H1 (cell line): ENCODE measurements at regions not wholly inside any gene's neighbourhood (a gene's known extent, or its start where the extent isn't known, plus 50 kb on each side); places are given as distances from the start of the nearest gene placed in this dataset.

Source experiments
- CTCF ChIA-PET: fragments of 300-600 bp; sonication (Branson Sonifier 250); formaldehyde crosslinking; loops from one replicate; lab custom pipeline; 2021; ENCODE audit not compliant: partially characterized antibody; lab: Charles Lee
- POLR2A ChIA-PET: fragments of 300-600 bp; sonication (Branson Sonifier 250); formaldehyde crosslinking; loops from one replicate; lab custom pipeline; 2021; ENCODE audit warnings: inconsistent platforms; ENCODE audit not compliant: partially characterized antibody; lab: Charles Lee
- DNase-seq, 2 experiments: peaks; one replicate each; pipeline versions ENCODE4 v3.0.0 to v3.0.0-alpha.2; 2010 to 2022; ENCODE audit warnings: low spot score in 2 of 2, low read depth in 1 of 2, mixed read lengths in 1 of 2
- FAIRE-seq: peaks from 2 replicates; lab custom pipeline; 2011; peaks lifted over from hg19 to GRCh38; lab: Jason Lieb, UNC
- H2AFZ ChIP-seq: 2 replicates; pipeline ENCODE4 v1.8.1; 2012; ENCODE audit warnings: low read length, inconsistent platforms
- H2AK5ac ChIP-seq: 2 replicates; pipeline ENCODE4 v1.6.1; 2013; ENCODE audit warnings: low read depth, low read length
- H2BK120ac ChIP-seq: replicated peaks from 2 replicates; pipeline ENCODE3; 2013; ENCODE audit warnings: low read depth, low read length, inconsistent platforms
- H2BK12ac ChIP-seq: 2 replicates; pipeline ENCODE4 v1.6.1; 2013; ENCODE audit warnings: low read depth, low read length
- H2BK15ac ChIP-seq: 2 replicates; pipeline ENCODE4 v1.6.1; 2013; ENCODE audit warnings: low read length
- H2BK20ac ChIP-seq: 2 replicates; pipeline ENCODE4 v1.6.1; 2013; ENCODE audit warnings: low read length
- H2BK5ac ChIP-seq: 2 replicates; pipeline ENCODE4 v1.6.1; 2013; ENCODE audit warnings: low read depth, low read length
- H3K14ac ChIP-seq: 2 replicates; pipeline ENCODE4 v1.6.1; 2013; ENCODE audit warnings: inconsistent platforms; ENCODE audit not compliant: insufficient read length
- H3K18ac ChIP-seq: 2 replicates; pipeline ENCODE4 v1.6.1; 2013; ENCODE audit warnings: low read length; ENCODE audit errors: extremely low read depth
- H3K23ac ChIP-seq: 2 replicates; pipeline ENCODE4 v1.6.1; 2013; ENCODE audit warnings: inconsistent platforms; ENCODE audit not compliant: insufficient read length
- H3K23me2 ChIP-seq: 2 replicates; pipeline ENCODE4 v1.6.1; 2013; ENCODE audit warnings: low read depth, low read length
- H3K27ac ChIP-seq: 2 replicates; pipeline ENCODE4 v1.6.1; 2011; ENCODE audit warnings: low read depth, low read length, inconsistent platforms
- H3K27me3 ChIP-seq, 4 experiments: replicated peaks in 1 of 4; 1 replicate in 1 of 4; 2 replicates in 3 of 4; pipeline versions ENCODE4 v1.6.1 to v1.8.1; 2011 to 2013; ENCODE audit warnings: low read length in 3 of 4, mild to moderate bottlenecking in 3 of 4, inconsistent platforms in 2 of 4, mixed read lengths in 2 of 4, moderate library complexity in 1 of 4; ENCODE audit not compliant: control insufficient read depth in 3 of 4, insufficient read depth in 3 of 4; ENCODE audit errors: extremely low read depth in 1 of 4
- H3K36me3 ChIP-seq, 4 experiments: 2 replicates each; pipeline versions ENCODE4 v1.6.1 to v1.8.1; 2011 to 2013; ENCODE audit warnings: mild to moderate bottlenecking in 4 of 4, low read length in 3 of 4, moderate library complexity in 2 of 4, control low read depth in 1 of 4, inconsistent platforms in 1 of 4; ENCODE audit not compliant: insufficient read depth in 4 of 4, control insufficient read depth in 2 of 4
- H3K4ac ChIP-seq: replicated peaks from 2 replicates; pipeline ENCODE3; 2013; ENCODE audit warnings: low read length, low read depth, mixed read lengths, inconsistent platforms; ENCODE audit not compliant: insufficient read length
- H3K4me1 ChIP-seq, 4 experiments: replicated peaks in 1 of 4; 1 replicate in 1 of 4; 2 replicates in 3 of 4; pipeline versions ENCODE4 v1.6.1 to v1.8.1; 2011 to 2013; ENCODE audit warnings: low read length in 3 of 4, inconsistent platforms in 2 of 4, mixed read lengths in 1 of 4; ENCODE audit not compliant: insufficient read depth in 4 of 4, control insufficient read depth in 3 of 4
- H3K4me2 ChIP-seq, 2 experiments: 2 replicates each; pipeline versions ENCODE4 v1.6.1 to v1.8.1; 2011 to 2013; ENCODE audit warnings: low read depth in 2 of 2, low read length in 2 of 2, control low read depth in 1 of 2, inconsistent platforms in 1 of 2, mild to moderate bottlenecking in 1 of 2; ENCODE audit not compliant: insufficient read depth in 1 of 2
- H3K4me3 ChIP-seq, 4 experiments: fragments of 200-600, 300-600 bp in 1 of 4; sonication (generic), shearing (Covaris generic), sonication (Bioruptor Twin) in 1 of 4; 2 replicates each; pipeline versions ENCODE4 v1.5.1 to v1.8.1; 2011 to 2016; ENCODE audit warnings: low read length in 4 of 4, low read depth in 3 of 4, control low read depth in 2 of 4, inconsistent platforms in 2 of 4, mild to moderate bottlenecking in 2 of 4, mixed read lengths in 1 of 4, moderate library complexity in 1 of 4; ENCODE audit not compliant: insufficient read depth in 2 of 4; ENCODE audit errors: extremely low read depth in 1 of 4
- H3K56ac ChIP-seq: replicated peaks from 2 replicates; pipeline ENCODE3; 2013; ENCODE audit warnings: low read depth, mild to moderate bottlenecking, mixed read lengths, low read length, inconsistent platforms; ENCODE audit not compliant: insufficient read length
- H3K79me1 ChIP-seq: 2 replicates; pipeline ENCODE4 v1.6.1; 2013; ENCODE audit warnings: low read depth, low read length, control low read depth
- H3K79me2 ChIP-seq, 2 experiments: 2 replicates each; pipeline versions ENCODE4 v1.6.1 to v1.8.1; 2012 to 2013; ENCODE audit warnings: low read length in 2 of 2, mild to moderate bottlenecking in 2 of 2, inconsistent platforms in 1 of 2; ENCODE audit not compliant: insufficient read depth in 2 of 2, control insufficient read depth in 1 of 2
- H3K9ac ChIP-seq, 4 experiments: replicated peaks in 1 of 4; 1 replicate in 1 of 4; 2 replicates in 3 of 4; pipeline versions ENCODE4 v1.6.1 to v1.8.1; 2011 to 2013; ENCODE audit warnings: low read depth in 3 of 4, low read length in 3 of 4, control low read depth in 2 of 4, mild to moderate bottlenecking in 2 of 4, moderate library complexity in 2 of 4, inconsistent platforms in 1 of 4; ENCODE audit errors: extremely low read depth in 1 of 4
- H3K9me3 ChIP-seq, 2 experiments: 2 replicates each; pipeline versions ENCODE4 v1.6.1 to v1.8.1; 2012 to 2013; ENCODE audit warnings: mild to moderate bottlenecking in 2 of 2, moderate library complexity in 2 of 2, control low read depth in 1 of 2, inconsistent platforms in 1 of 2, low read depth in 1 of 2, low read length in 1 of 2, mixed read lengths in 1 of 2; ENCODE audit not compliant: insufficient read depth in 2 of 2
- H4K20me1 ChIP-seq, 2 experiments: replicated peaks in 1 of 2; 2 replicates each; pipeline versions ENCODE3 to v1.8.1; 2011 to 2013; ENCODE audit warnings: inconsistent platforms in 2 of 2, low read length in 2 of 2, mild to moderate bottlenecking in 1 of 2; ENCODE audit not compliant: insufficient read depth in 2 of 2, control insufficient read depth in 1 of 2
- H4K5ac ChIP-seq: 2 replicates; pipeline ENCODE4 v1.6.1; 2013; ENCODE audit warnings: low read length, low read depth, mixed read lengths, inconsistent platforms; ENCODE audit not compliant: insufficient read length
- H4K8ac ChIP-seq: 2 replicates; pipeline ENCODE4 v1.8.0; 2013; ENCODE audit warnings: mild to moderate bottlenecking, moderate library complexity, low read length, inconsistent platforms; ENCODE audit not compliant: insufficient read depth; ENCODE audit errors: extremely low read depth
- H4K91ac ChIP-seq: replicated peaks from 2 replicates; pipeline ENCODE3; 2013; ENCODE audit warnings: low read length, mixed read lengths, inconsistent platforms; ENCODE audit not compliant: insufficient read length
- BRCA1 ChIP-seq: IDR thresholded peaks from 2 replicates; pipeline ENCODE4 v1.6.1; 2012; ENCODE audit warnings: low read depth, low read length, improper control_type of control experiment
- EGR1 ChIP-seq: IDR thresholded peaks from 2 replicates; pipeline ENCODE4 v1.6.1; 2011; ENCODE audit warnings: low read depth, low read length, borderline replicate concordance
- FOSL1 ChIP-seq: IDR thresholded peaks from 2 replicates; pipeline ENCODE4 v1.6.1; 2011; ENCODE audit warnings: mild to moderate bottlenecking, low read depth, low read length, moderate library complexity; ENCODE audit not compliant: insufficient read depth
- RXRA ChIP-seq: IDR thresholded peaks from 2 replicates; pipeline ENCODE4 v1.6.1; 2011; ENCODE audit warnings: low read depth, mild to moderate bottlenecking, low read length, moderate library complexity; ENCODE audit not compliant: insufficient read depth
- TEAD4 ChIP-seq: IDR thresholded peaks from 2 replicates; pipeline ENCODE4 v1.6.1; 2012; ENCODE audit warnings: low read depth, low read length, inconsistent platforms, mixed read lengths
- USF2 ChIP-seq: IDR thresholded peaks from 2 replicates; pipeline ENCODE4 v1.6.1; 2011; ENCODE audit warnings: low read length, improper control_type of control experiment
- WGBS, 2 experiments: shearing (Covaris generic) in 1 of 2; methylation state at CpG; one replicate each; pipeline versions ENCODE4 v1.1.6 to v1.1.7; 2013 to 2015; ENCODE audit warnings: low lambda C conversion rate in 2 of 2, mixed read lengths in 2 of 2, inconsistent platforms in 1 of 2, low coverage in 1 of 2, missing lambda C conversion rate in 1 of 2; ENCODE audit not compliant: insufficient replicate concordance in 2 of 2, insufficient coverage in 1 of 2, insufficient read length in 1 of 2; ENCODE audit errors: extremely low coverage in 1 of 2, missing lambda C conversion rate in 1 of 2; 5-methylcytosine and 5-hydroxymethylcytosine counted together
- TF ChIP-seq, protein P1 (sequence below): IDR thresholded peaks from 2 replicates; pipeline ENCODE4 v1.6.1; 2012; ENCODE audit warnings: low read length, inconsistent platforms

GRCh38 chr4:125641611-125642010, 326.9 kb downstream of the FAT4 start:
- Histone ChIP-seq H2AFZ (no peak overlapping the region), H4K5ac (no peak overlapping the region), H3K4me3 (no peak overlapping the region), H3K27ac (no peak overlapping the region), H3K4me1 (peaks cover 5 to 23% (median 18%) of the 10 kb centered on the region in 4 experiments), H2AK5ac (no peak overlapping the region), H3K79me2 (no peaks in the 10 kb centered on the region), H3K18ac (no peak overlapping the region), H3K36me3 (no peaks in the 10 kb centered on the region), H3K14ac (no peak overlapping the region), H3K9me3 (peaks cover 0 to 2% of the 10 kb centered on the region in 2 experiments; a peak in 1 of 4 replicates), H2BK120ac (no peak overlapping the region), H3K56ac (no peak overlapping the region), H4K20me1 (no peaks in the 10 kb centered on the region), H4K8ac (no peak overlapping the region), H3K23me2 (no peaks in the 10 kb centered on the region; the same call in 1 of the 2 replicates), H3K79me1 (no peaks in the 10 kb centered on the region; the same call in 1 of the 2 replicates), H2BK15ac (no peak overlapping the region), H4K91ac (no peak overlapping the region), H3K27me3 (no peaks in the 10 kb centered on the region), H3K23ac (no peak overlapping the region), H2BK5ac (no peak overlapping the region), H3K4me2 (no peak overlapping the region), H3K9ac (no peak overlapping the region), H3K4ac (no peak overlapping the region), H2BK20ac (no peak overlapping the region), H2BK12ac (no peak overlapping the region)
- WGBS, 2 experiments, result 84% methylated on average over 1 of the region's 1 CpG; no CpG with 5 or more reads in 1 of the 2 experiments
- POLR2A ChIA-PET, result no interaction called here
- DNase-seq (no peak), FAIRE-seq (no peak)
- CTCF ChIA-PET, result no interaction called here
- TF ChIP-seq TEAD4, result no peak
- TF ChIP-seq FOSL1, result no peak
- no peak for TF ChIP-seq EGR1
- no peak for TF ChIP-seq USF2
- TF ChIP-seq, protein P1, sequence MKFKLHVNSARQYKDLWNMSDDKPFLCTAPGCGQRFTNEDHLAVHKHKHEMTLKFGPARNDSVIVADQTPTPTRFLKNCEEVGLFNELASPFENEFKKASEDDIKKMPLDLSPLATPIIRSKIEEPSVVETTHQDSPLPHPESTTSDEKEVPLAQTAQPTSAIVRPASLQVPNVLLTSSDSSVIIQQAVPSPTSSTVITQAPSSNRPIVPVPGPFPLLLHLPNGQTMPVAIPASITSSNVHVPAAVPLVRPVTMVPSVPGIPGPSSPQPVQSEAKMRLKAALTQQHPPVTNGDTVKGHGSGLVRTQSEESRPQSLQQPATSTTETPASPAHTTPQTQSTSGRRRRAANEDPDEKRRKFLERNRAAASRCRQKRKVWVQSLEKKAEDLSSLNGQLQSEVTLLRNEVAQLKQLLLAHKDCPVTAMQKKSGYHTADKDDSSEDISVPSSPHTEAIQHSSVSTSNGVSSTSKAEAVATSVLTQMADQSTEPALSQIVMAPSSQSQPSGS, result no peak
- TF ChIP-seq RXRA, result no peak
- no peak for TF ChIP-seq BRCA1
